ENCODE measurements at regions not wholly inside any gene's neighbourhood (a gene's known extent, or its start where the extent isn't known, plus 50 kb on each side); places are given as distances from the start of the nearest gene placed in this dataset.
A peak's percentile ranks its signal among the peaks of the same experiment; 100 is the strongest.

DNA sequence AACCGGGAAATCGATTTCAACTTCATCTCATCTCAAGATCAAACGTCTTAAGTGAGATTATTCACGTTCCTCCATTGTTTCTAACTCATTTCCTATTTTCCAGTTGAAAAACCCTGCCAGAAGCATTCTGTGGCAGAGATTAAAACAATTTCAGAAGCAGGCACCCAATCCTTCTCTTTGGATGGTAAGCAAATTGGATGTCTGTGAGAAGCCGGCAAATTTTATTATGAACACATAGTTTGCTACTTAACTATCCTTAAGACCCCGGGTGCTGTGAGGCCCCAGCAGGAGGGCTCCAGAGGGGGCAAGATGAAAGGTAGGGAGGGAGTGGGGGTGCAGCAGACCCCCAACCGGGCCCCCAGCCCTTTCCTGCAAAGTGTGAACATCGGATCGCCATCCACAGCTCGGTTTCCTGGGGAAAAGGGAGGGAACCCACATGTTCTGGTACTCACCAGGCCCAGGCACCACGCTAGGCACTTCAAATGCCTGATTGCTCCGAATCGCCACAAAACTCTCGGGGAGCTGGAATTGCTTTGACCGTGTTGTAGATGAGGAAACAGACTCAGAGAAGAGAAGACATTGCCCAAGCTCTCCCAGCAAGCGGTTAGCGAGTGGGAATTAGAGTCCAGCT lies 167.1 kb upstream of the MVB12B start:
- DNase-seq (ENCODE audit: low spot score) = peak; percentile 3
- TF ChIP-seq, protein P1, sequence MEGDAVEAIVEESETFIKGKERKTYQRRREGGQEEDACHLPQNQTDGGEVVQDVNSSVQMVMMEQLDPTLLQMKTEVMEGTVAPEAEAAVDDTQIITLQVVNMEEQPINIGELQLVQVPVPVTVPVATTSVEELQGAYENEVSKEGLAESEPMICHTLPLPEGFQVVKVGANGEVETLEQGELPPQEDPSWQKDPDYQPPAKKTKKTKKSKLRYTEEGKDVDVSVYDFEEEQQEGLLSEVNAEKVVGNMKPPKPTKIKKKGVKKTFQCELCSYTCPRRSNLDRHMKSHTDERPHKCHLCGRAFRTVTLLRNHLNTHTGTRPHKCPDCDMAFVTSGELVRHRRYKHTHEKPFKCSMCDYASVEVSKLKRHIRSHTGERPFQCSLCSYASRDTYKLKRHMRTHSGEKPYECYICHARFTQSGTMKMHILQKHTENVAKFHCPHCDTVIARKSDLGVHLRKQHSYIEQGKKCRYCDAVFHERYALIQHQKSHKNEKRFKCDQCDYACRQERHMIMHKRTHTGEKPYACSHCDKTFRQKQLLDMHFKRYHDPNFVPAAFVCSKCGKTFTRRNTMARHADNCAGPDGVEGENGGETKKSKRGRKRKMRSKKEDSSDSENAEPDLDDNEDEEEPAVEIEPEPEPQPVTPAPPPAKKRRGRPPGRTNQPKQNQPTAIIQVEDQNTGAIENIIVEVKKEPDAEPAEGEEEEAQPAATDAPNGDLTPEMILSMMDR (IDR thresholded peaks at IDR 0.05; ENCODE audit: borderline replicate concordance, control extremely low read depth, extremely low read depth, insufficient read depth, missing control alignments) = no peak
- in situ Hi-C loops (cut with MboI; ENCODE audit: low sequenced_read_pairs, unreplicated experiment) = no loop called here

GRCh38 chr9:126160067-126160853 lies 166.4 kb upstream of the MVB12B start:
- peak; percentile 7 for DNase-seq (ENCODE audit: low spot score)
- TF ChIP-seq, protein P1 (IDR thresholded peaks at IDR 0.05; ENCODE audit: borderline replicate concordance, control extremely low read depth, extremely low read depth, insufficient read depth, missing control alignments) = no peak
- in situ Hi-C loops (cut with MboI; ENCODE audit: low sequenced_read_pairs, unreplicated experiment) = no loop called here

DNA sequence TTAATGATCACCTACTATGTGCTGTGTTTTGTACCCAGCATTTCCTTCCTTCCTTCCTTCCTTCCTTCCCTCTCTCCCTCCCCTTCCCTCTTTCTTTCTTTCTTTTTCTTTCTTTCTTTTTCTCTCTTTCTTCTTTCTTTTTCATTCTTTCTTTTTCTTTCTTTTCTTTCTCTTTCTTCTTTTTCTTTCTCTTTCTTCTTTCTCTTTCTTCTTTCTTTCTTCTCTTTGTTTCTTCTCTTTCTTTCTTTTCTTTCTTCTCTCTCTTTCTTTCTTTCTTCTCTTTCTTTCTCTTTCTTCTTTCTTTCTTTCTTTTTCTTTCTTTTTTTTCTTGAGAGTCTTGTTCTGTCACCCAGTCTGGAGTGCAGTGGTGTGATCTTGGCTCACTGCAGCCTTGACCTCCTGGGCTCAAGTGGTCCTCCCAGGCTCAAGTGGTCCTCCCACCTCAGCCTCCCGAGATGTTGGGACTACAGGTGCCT lies 165.7 kb upstream of the MVB12B start:
- in situ Hi-C loops (cut with MboI; ENCODE audit: low sequenced_read_pairs, unreplicated experiment) = no loop called here
- TF ChIP-seq, protein P1 (IDR thresholded peaks at IDR 0.05; ENCODE audit: borderline replicate concordance, control extremely low read depth, extremely low read depth, insufficient read depth, missing control alignments) = no peak

DNA sequence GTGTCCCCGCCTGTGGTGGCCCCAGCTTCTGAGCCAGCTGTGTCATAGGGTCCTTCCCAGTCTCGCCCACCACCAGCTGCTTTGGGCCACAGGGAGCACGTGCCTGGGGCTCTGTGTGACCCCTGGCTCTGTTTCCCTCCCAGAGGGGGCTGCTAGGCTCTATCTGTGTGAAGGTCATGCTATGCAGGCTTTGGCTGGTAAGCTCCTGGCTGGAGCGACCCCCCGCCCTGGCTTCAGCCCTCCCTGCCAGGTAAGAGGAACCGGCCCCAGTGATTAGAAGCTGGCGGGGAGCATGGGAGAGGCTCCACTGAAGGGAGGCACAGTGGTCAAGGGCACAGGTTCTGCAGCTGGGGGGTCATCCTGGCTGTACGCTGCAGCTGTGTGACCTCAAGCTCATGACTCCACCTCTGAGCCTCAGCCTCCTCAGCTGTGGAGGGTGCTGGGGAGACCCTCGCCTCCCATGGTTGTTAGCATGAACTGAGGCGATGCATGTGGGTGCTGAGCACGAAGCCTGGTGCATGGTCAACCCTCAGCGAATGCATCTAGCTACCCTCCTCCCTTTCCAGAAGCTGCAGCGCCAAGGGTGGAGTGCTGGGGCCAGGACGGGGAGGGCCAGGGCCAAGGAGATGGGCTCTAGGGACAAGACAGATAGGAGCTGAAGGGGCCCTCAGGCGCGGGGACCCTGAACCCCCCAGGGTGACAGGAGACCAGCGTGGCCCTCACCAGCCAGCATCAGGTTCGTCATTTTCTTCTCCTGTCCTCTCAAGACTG lies 163.8 kb upstream of the MVB12B start:
- in situ Hi-C loops (cut with MboI; ENCODE audit: low sequenced_read_pairs, unreplicated experiment) = no loop called here
- DNase-seq (ENCODE audit: low spot score) = peak; percentile 8

More for the DNA sequence above, 165.7 kb upstream of the MVB12B start:
- no peak for DNase-seq (ENCODE audit: low spot score)

GRCh38 chr9:126164796-126165525 lies 161.7 kb upstream of the MVB12B start:
- in situ Hi-C loops (cut with MboI; ENCODE audit: low sequenced_read_pairs, unreplicated experiment) = no loop called here
- TF ChIP-seq, protein P1 (IDR thresholded peaks at IDR 0.05; ENCODE audit: borderline replicate concordance, control extremely low read depth, extremely low read depth, insufficient read depth, missing control alignments) = no peak
- peak; percentile 4 for DNase-seq (ENCODE audit: low spot score)

More for the DNA sequence above, 163.8 kb upstream of the MVB12B start:
- TF ChIP-seq, protein P1 (IDR thresholded peaks at IDR 0.05; ENCODE audit: borderline replicate concordance, control extremely low read depth, extremely low read depth, insufficient read depth, missing control alignments) = no peak

DNA sequence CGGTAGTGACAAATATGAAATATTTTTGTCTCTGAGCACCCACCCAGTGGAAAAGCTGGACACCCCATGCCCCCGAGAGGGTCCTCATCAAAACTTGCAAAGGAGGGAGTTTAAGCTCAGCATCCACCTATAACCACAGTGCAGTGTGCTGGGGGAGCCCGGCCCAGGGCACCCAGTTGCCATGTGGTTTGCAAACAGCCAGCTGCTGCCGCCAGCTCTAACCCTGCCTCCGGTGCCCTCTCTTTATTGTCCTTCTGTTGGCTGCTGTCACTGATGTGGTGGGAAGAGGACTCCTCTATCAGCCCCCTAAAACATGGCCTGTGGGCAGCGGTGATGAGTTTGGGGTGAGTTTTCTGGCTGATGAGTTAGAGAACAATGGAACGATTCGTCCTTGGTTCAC lies 160.9 kb upstream of the MVB12B start:
- in situ Hi-C loops (cut with MboI; ENCODE audit: low sequenced_read_pairs, unreplicated experiment) = no loop called here
- DNase-seq (ENCODE audit: low spot score) = peak; percentile 1
- TF ChIP-seq, protein P1 (IDR thresholded peaks at IDR 0.05; ENCODE audit: borderline replicate concordance, control extremely low read depth, extremely low read depth, insufficient read depth, missing control alignments) = no peak

Measured in GM13976 (cell line).